Calu3 (cell line): ENCODE measurements at regions not wholly inside any gene's neighbourhood (a gene's known extent, or its start where the extent isn't known, plus 50 kb on each side); places are given as distances from the start of the nearest gene placed in this dataset.

Experiments
- BruUV-seq: library from RNA; stranded (reverse); fragments of 400-500 nt; replicated peaks from 2 replicates; lab custom pipeline; 2021; lab: Mats Ljungman, UMichigan
- CTCF ChIA-PET: fragments of 300-600 bp; sonication (Branson Sonifier 250); formaldehyde crosslinking; loops from one replicate; lab custom pipeline; 2022; ENCODE audit warnings: antibody characterized with exemption; lab: Charles Lee
- DNase-seq: peaks from one replicate; pipeline ENCODE4 v3.0.0; 2022
- H3K27ac Mint-ChIP-seq: one replicate; pipeline ENCODE4 v1.8.0; 2022; ENCODE audit warnings: mixed read lengths; ENCODE audit not compliant: unreplicated experiment
- H3K27me3 Mint-ChIP-seq: one replicate; pipeline ENCODE4 v1.8.0; 2022; ENCODE audit warnings: mixed read lengths; ENCODE audit not compliant: unreplicated experiment
- H3K36me3 Mint-ChIP-seq: one replicate; pipeline ENCODE4 v1.8.0; 2022; ENCODE audit warnings: mild to moderate bottlenecking, moderate library complexity, mixed read lengths; ENCODE audit not compliant: insufficient read depth, unreplicated experiment
- H3K4me1 Mint-ChIP-seq: one replicate; pipeline ENCODE4 v1.8.0; 2022; ENCODE audit warnings: mild to moderate bottlenecking, low read depth, mixed read lengths; ENCODE audit not compliant: unreplicated experiment
- H3K4me3 Mint-ChIP-seq: one replicate; pipeline ENCODE4 v1.8.0; 2022; ENCODE audit warnings: mild to moderate bottlenecking, low read depth, moderate library complexity, mixed read lengths; ENCODE audit not compliant: unreplicated experiment
- H3K9me3 Mint-ChIP-seq: one replicate; pipeline ENCODE4 v1.8.0; 2022; ENCODE audit warnings: low read depth, mixed read lengths; ENCODE audit not compliant: unreplicated experiment
- intact Hi-C: fragments of 100-400 bp; cut with micrococcal nuclease; formaldehyde crosslinking; loops from one replicate; pipeline ENCODE4 v1.10.0; 2022; ENCODE audit not compliant: unreplicated experiment
- TF ChIP-seq, protein P1 (sequence below): fragments of 200-600 bp; IDR thresholded peaks from one replicate; pipeline ENCODE4 v1.8.0; 2022; ENCODE audit warnings: antibody characterized with exemption; ENCODE audit not compliant: unreplicated experiment

DNA sequence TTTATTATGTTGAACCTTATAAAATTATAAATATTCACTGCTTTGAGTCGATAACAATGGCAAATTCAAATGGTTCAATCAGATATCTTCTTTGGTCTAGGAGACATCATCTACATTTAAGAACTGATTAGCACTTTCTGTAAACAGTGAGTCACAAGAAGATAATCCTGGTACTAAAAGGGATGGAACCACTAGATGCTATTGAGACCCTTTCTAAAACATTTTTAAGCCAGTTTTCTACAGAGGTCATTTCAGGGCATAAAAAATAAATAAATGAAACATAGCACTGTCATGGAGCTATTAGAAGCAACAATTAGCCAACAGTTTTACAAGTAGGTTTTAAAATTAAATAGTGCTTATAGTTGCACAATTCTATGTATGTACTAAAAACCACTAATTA is 212.2 kb downstream of the DUSP6 start:
- Mint-ChIP-seq H3K4me1 (peaks cover 12% of the 10 kb centered on the region), H3K4me3 (no peak overlapping the region), H3K27me3 (no peaks in the 10 kb centered on the region), H3K27ac (no peak overlapping the region), H3K9me3 (peaks cover 2% of the 10 kb centered on the region), H3K36me3 (no peaks in the 10 kb centered on the region)
- CTCF ChIA-PET: no interaction called here
- intact Hi-C loops: loop anchor here (5.0 kb wide), 1 partner anchor 37 kb away; no protein-coding TSS in a partner anchor
- DNase-seq: no peak
- TF ChIP-seq, protein P1, sequence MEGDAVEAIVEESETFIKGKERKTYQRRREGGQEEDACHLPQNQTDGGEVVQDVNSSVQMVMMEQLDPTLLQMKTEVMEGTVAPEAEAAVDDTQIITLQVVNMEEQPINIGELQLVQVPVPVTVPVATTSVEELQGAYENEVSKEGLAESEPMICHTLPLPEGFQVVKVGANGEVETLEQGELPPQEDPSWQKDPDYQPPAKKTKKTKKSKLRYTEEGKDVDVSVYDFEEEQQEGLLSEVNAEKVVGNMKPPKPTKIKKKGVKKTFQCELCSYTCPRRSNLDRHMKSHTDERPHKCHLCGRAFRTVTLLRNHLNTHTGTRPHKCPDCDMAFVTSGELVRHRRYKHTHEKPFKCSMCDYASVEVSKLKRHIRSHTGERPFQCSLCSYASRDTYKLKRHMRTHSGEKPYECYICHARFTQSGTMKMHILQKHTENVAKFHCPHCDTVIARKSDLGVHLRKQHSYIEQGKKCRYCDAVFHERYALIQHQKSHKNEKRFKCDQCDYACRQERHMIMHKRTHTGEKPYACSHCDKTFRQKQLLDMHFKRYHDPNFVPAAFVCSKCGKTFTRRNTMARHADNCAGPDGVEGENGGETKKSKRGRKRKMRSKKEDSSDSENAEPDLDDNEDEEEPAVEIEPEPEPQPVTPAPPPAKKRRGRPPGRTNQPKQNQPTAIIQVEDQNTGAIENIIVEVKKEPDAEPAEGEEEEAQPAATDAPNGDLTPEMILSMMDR: no peak
- BruUV-seq: no TSS peak

DNA sequence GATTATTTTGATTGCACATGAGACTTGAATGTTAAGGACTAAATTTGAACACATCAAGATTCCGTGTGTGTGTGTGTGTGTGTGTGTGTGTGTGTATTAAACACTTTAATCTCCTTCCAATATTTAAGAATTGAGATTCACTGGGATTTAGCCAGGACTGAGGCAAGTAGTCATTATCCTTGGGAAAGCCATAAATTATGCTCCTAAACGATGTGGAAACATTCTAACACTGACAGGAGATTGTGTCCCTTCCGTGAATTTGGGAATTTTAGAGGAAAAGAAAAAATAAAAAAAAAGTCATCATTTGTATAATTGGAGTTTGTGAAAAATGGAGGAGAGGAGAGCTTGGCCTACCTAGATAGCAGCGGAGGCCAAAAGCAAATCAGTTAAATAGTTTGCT is 212.9 kb downstream of the DUSP6 start:
- H3K27me3 Mint-ChIP-seq: no peaks in the 10 kb centered on the region
- intact Hi-C loops: no loop called here
- H3K27ac Mint-ChIP-seq: no peak overlapping the region
- H3K9me3 Mint-ChIP-seq: peaks cover 2% of the 10 kb centered on the region
- CTCF ChIA-PET: no interaction called here
- peaks cover 15% of the 10 kb centered on the region for H3K4me1 Mint-ChIP-seq
- BruUV-seq: no TSS peak
- TF ChIP-seq, protein P1: no peak
- no peak overlapping the region for H3K4me3 Mint-ChIP-seq
- no peaks in the 10 kb centered on the region for H3K36me3 Mint-ChIP-seq
- DNase-seq: no peak

DNA sequence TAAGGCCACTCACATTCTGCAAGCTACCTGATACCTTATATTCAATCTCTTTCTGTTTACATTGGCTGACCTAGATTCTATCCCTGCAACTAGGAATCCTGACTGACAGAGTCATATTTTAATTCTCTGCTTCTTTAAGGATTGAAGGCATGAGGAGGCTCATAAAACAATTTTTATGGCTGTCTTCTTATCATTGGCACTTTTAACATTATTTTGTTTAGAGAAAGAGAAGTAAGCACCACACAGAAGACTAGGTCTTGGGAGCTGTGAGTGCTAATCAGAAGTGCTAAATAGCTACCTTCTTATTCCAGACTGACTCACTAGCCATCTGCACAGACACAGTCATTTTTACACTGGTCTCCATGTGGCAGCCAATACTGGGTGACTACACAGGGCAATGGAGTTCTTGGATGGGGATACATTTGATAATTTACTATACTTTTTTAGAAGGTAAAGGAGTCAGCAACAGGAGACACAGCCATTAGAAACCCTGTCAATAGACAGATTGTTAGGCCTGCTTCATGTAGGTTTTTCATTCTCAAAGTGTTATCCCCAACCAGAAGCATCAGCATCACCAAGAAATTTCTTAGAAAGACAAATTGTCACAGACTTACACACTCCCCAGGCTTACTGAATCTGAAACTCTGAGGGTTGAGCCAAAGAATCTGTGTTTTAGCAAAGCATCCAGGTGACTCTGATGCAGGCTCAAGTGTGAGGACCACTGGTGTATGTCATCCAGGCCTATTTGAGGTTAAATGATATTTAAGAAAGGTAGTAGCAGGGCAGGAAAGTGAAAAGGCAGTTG is 214.1 kb downstream of the DUSP6 start:
- no peak overlapping the region for H3K4me3 Mint-ChIP-seq
- DNase-seq: no peak
- peaks cover 2% of the 10 kb centered on the region for H3K9me3 Mint-ChIP-seq
- H3K27me3 Mint-ChIP-seq: no peaks in the 10 kb centered on the region
- H3K27ac Mint-ChIP-seq: no peak overlapping the region
- no peaks in the 10 kb centered on the region for H3K36me3 Mint-ChIP-seq
- intact Hi-C loops: no loop called here
- H3K4me1 Mint-ChIP-seq: peaks cover 23% of the 10 kb centered on the region
- CTCF ChIA-PET: interaction anchor here (0.6 kb wide), 1 partner anchor 26 kb away, joined by 6 read pairs; no protein-coding TSS in a partner anchor
- BruUV-seq: no TSS peak
- TF ChIP-seq, protein P1: no peak

DNA sequence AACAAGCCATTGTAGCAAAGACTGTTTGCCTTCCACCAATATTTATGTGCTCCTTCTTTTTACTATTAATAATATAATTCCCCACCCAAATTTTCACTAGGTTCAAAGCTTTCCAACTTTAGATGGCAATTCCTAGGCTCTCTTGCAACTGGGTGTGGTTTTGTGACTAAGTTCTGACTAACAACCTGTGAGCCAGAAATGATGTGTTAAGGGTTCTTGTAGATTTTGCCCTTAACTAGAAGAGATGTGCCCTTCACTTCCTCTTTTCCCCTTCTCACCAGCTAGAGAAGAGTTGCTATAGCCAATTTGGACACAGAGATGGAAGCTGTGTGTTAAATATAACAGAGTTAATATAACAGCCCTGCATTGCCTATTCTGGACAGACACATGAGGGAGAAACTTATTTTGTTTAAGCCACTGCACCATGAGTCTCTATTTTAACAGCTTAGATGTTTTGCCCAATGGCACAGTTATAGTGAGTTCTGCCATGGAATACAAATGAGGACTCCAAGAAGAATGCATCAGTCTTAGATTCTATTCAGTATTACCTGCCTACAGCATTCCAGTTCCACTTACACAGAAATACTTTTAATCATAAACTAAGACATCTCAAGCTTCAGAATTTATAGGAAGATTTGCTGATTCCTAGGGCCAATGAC is 216.2 kb downstream of the DUSP6 start:
- Mint-ChIP-seq H3K27me3 (no peaks in the 10 kb centered on the region), H3K27ac (no peak overlapping the region), H3K9me3 (peaks cover 4% of the 10 kb centered on the region), H3K4me3 (no peak overlapping the region), H3K4me1 (peaks cover 23% of the 10 kb centered on the region), H3K36me3 (no peaks in the 10 kb centered on the region)
- intact Hi-C loops: no loop called here
- CTCF ChIA-PET: interaction anchor here (0.6 to 1.4 kb wide), 4 partner anchors 19 to 210 kb away, joined by 3 read pairs; no protein-coding TSS in a partner anchor
- DNase-seq: peak; percentile 2
- no TSS peak for BruUV-seq
- TF ChIP-seq, protein P1: no peak
